ENCODE measurements at regions not wholly inside any gene's neighbourhood (a gene's known extent, or its start where the extent isn't known, plus 50 kb on each side); places are given as distances from the start of the nearest gene placed in this dataset.
A peak's percentile ranks its signal among the peaks of the same experiment; 100 is the strongest.

DNA sequence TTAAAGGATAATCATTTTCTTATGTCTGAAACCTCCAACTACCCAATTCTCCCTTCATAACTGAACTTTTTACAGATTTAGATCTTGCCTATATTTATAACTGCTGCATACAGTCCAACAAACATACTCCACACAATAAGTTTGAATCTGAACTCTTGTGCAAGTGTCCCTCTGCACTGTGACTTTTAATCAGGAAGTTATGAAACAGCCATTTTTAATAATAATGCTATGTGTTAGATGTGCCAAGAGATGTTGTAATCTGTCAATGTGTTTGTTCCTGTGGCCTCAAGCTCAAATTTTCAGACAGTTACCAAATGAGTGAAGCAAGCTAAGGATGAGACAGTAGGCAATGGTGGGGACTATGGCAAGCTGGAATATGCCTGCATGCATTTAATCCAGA, 57.6 kb upstream of the MTAP start:
- Histone ChIP-seq H3K4me2 (ENCODE audit: control insufficient read depth, extremely low read depth, insufficient read depth, low read depth, low read length) (no peak overlapping the region), H4K20me1 (ENCODE audit: control insufficient read depth, extremely low read depth, insufficient read depth, low read length) (no peaks in the 10 kb centered on the region), H3K36me3 (ENCODE audit: control insufficient read depth in 2 of 2, extremely low read depth in 1 of 2, insufficient read depth in 2 of 2, low read length in 2 of 2) (no peaks in the 10 kb centered on the region), H3K9me3 (ENCODE audit: control insufficient read depth, low read depth, low read length) (no peaks in the 10 kb centered on the region), H3K27ac (ENCODE audit: control insufficient read depth, insufficient read depth, low read length) (no peak overlapping the region), H3K9ac (ENCODE audit: control insufficient read depth, extremely low read depth, insufficient read depth, low read length) (no peak overlapping the region), H3K4me3 (ENCODE audit: control insufficient read depth in 2 of 3, extremely low read depth in 1 of 3, insufficient read depth in 2 of 3, low read depth in 1 of 3, low read length in 3 of 3) (no peak overlapping the region), H3K4me1 (ENCODE audit: control insufficient read depth, extremely low read depth, insufficient read depth, low read length) (peaks cover 28% of the 10 kb centered on the region), H3K9me1 (ENCODE audit: control insufficient read depth, extremely low read depth, insufficient read depth, low read length) (no peaks in the 10 kb centered on the region), H3K27me3 (ENCODE audit: control insufficient read depth, extremely low read depth, insufficient read depth, low read length) (no peaks in the 10 kb centered on the region), H2AFZ (ENCODE audit: control insufficient read depth, low read length) (no peak overlapping the region), H3K79me2 (ENCODE audit: control insufficient read depth, insufficient read depth, low read length) (no peaks in the 10 kb centered on the region)
- DNase-seq (ENCODE audit: low read depth, low spot score): no peak
- TF ChIP-seq EZH2 (IDR thresholded peaks at IDR 0.05; ENCODE audit: low read length) (no peak), CTCF (optimal IDR thresholded peaks at IDR 0.05 in 1 of 3, IDR thresholded peaks at IDR 0.05 in 1 of 3, conservative IDR thresholded peaks at IDR 0.05 in 1 of 3; ENCODE audit: extremely low read depth in 1 of 3, insufficient read depth in 2 of 3, low read length in 3 of 3) (no peak)
- no peak for FAIRE-seq
- dilution Hi-C loops (cut with MboI; ENCODE audit: extremely low pct_ligation_motif_present, low sequenced_read_pairs): no loop called here

- dilution Hi-C loops (cut with MboI; ENCODE audit: extremely low pct_ligation_motif_present, low sequenced_read_pairs): no loop called here
- FAIRE-seq (peak; percentile 17), DNase-seq (ENCODE audit: low read depth, low spot score) (no peak)
- Histone ChIP-seq H3K4me3 (ENCODE audit: control insufficient read depth in 2 of 3, extremely low read depth in 1 of 3, insufficient read depth in 2 of 3, low read depth in 1 of 3, low read length in 3 of 3) (no peak overlapping the region), H3K27ac (ENCODE audit: control insufficient read depth, insufficient read depth, low read length) (peak overlapping the region; percentile 62), H3K79me2 (ENCODE audit: control insufficient read depth, insufficient read depth, low read length) (no peaks in the 10 kb centered on the region), H3K4me1 (ENCODE audit: control insufficient read depth, extremely low read depth, insufficient read depth, low read length) (peaks cover 34% of the 10 kb centered on the region), H4K20me1 (ENCODE audit: control insufficient read depth, extremely low read depth, insufficient read depth, low read length) (no peaks in the 10 kb centered on the region), H3K4me2 (ENCODE audit: control insufficient read depth, extremely low read depth, insufficient read depth, low read depth, low read length) (no peak overlapping the region), H2AFZ (ENCODE audit: control insufficient read depth, low read length) (no peak overlapping the region), H3K9ac (ENCODE audit: control insufficient read depth, extremely low read depth, insufficient read depth, low read length) (no peak overlapping the region), H3K36me3 (ENCODE audit: control insufficient read depth in 2 of 2, extremely low read depth in 1 of 2, insufficient read depth in 2 of 2, low read length in 2 of 2) (no peaks in the 10 kb centered on the region), H3K9me1 (ENCODE audit: control insufficient read depth, extremely low read depth, insufficient read depth, low read length) (no peaks in the 10 kb centered on the region), H3K9me3 (ENCODE audit: control insufficient read depth, low read depth, low read length) (no peaks in the 10 kb centered on the region), H3K27me3 (ENCODE audit: control insufficient read depth, extremely low read depth, insufficient read depth, low read length) (no peaks in the 10 kb centered on the region)
- TF ChIP-seq CTCF (optimal IDR thresholded peaks at IDR 0.05 in 1 of 3, IDR thresholded peaks at IDR 0.05 in 1 of 3, conservative IDR thresholded peaks at IDR 0.05 in 1 of 3; ENCODE audit: extremely low read depth in 1 of 3, insufficient read depth in 2 of 3, low read length in 3 of 3): no peak
- TF ChIP-seq EZH2 (IDR thresholded peaks at IDR 0.05; ENCODE audit: low read length): no peak
Observed at GRCh38 chr9:21746550-21746949, 55.9 kb upstream of the MTAP start.
